WTC11 (cell line): ENCODE measurements at regions not wholly inside any gene's neighbourhood (a gene's known extent, or its start where the extent isn't known, plus 50 kb on each side); places are given as distances from the start of the nearest gene placed in this dataset.

Experiments
- ATAC-seq: fragments of 200-7000 bp; cut with Tn5 transposase; 2 replicates; pipeline ENCODE4 v1.10.0; 2021; ENCODE audit warnings: mild to moderate bottlenecking, moderate library complexity
- CTCF ChIA-PET: fragments of 300-600 bp; sonication (Branson Sonifier 250); formaldehyde crosslinking; loops from one replicate; lab custom pipeline; 2021; ENCODE audit warnings: antibody characterized with exemption; lab: Charles Lee
- POLR2A ChIA-PET: fragments of 350-600 bp; sonication (Branson Sonifier 250); formaldehyde crosslinking; loops from one replicate; lab custom pipeline; 2021; ENCODE audit warnings: antibody characterized with exemption; lab: Charles Lee
- DNase-seq: peaks from one replicate; pipeline ENCODE4 v3.0.0; 2021; ENCODE audit warnings: low spot score
- H3K27ac Mint-ChIP-seq: 2 replicates; pipeline ENCODE4 v1.8.0; 2021; ENCODE audit warnings: mixed read lengths
- H3K27me3 Mint-ChIP-seq: 2 replicates; pipeline ENCODE4 v1.8.0; 2021; ENCODE audit warnings: low read depth, mild to moderate bottlenecking, moderate library complexity, mixed read lengths
- H3K36me3 Mint-ChIP-seq: 2 replicates; pipeline ENCODE4 v1.8.0; 2021; ENCODE audit warnings: mixed read lengths
- H3K4me1 Mint-ChIP-seq: 2 replicates; pipeline ENCODE4 v1.8.0; 2022; ENCODE audit warnings: mixed read lengths
- H3K4me3 Mint-ChIP-seq: 2 replicates; pipeline ENCODE4 v1.8.0; 2021; ENCODE audit warnings: mild to moderate bottlenecking, moderate library complexity, mixed read lengths
- H3K9me3 Mint-ChIP-seq: 2 replicates; pipeline ENCODE4 v1.8.0; 2021; ENCODE audit warnings: mixed read lengths
- ATF1 ChIP-seq: sonication (generic); formaldehyde crosslinking; IDR thresholded peaks from 2 replicates; pipeline ENCODE4 v1.8.1; 2023; ENCODE audit warnings: mild to moderate bottlenecking, moderate library complexity, missing genetic modification reagents
- ATF3 ChIP-seq: sonication (generic); formaldehyde crosslinking; conservative IDR thresholded peaks from 2 replicates; pipeline ENCODE4 v1.8.1; 2022; ENCODE audit warnings: mild to moderate bottlenecking, missing genetic modification reagents
- CBFB ChIP-seq: sonication (generic); formaldehyde crosslinking; IDR thresholded peaks from 2 replicates; pipeline ENCODE4 v1.8.1; 2022; ENCODE audit warnings: mild to moderate bottlenecking, low read depth, missing genetic modification reagents
- FOXP1 ChIP-seq: sonication (generic); formaldehyde crosslinking; IDR thresholded peaks from 2 replicates; pipeline ENCODE4 v1.8.0; 2022; ENCODE audit warnings: missing genetic modification reagents, mild to moderate bottlenecking, moderate library complexity, borderline replicate concordance
- FOXP4 ChIP-seq: sonication (generic); formaldehyde crosslinking; IDR thresholded peaks from 2 replicates; pipeline ENCODE4 v1.8.0; 2022; ENCODE audit warnings: mild to moderate bottlenecking, missing genetic modification reagents
- GRHL2 ChIP-seq: fragments of 250-450 bp; sonication (Bioruptor Pico); IDR thresholded peaks from 2 replicates; pipeline ENCODE4 v1.8.0; 2022; ENCODE audit warnings: mild to moderate bottlenecking, moderate library complexity; ENCODE audit not compliant: insufficient replicate concordance, severe bottlenecking
- HMGA2 ChIP-seq: fragments of 250-450 bp; sonication (Bioruptor Pico); IDR thresholded peaks from 2 replicates; pipeline ENCODE4 v1.4.0; 2021; ENCODE audit warnings: mild to moderate bottlenecking, moderate library complexity
- IRF1 ChIP-seq: sonication (generic); formaldehyde crosslinking; IDR thresholded peaks from 2 replicates; pipeline ENCODE4 v1.8.0; 2023; ENCODE audit warnings: missing genetic modification reagents
- IRF2 ChIP-seq: sonication (generic); formaldehyde crosslinking; IDR thresholded peaks from 2 replicates; pipeline ENCODE4 v1.8.0; 2022; ENCODE audit warnings: low read depth, missing genetic modification reagents, borderline replicate concordance
- MAX ChIP-seq: sonication (generic); formaldehyde crosslinking; IDR thresholded peaks from 2 replicates; pipeline ENCODE4 v1.8.0; 2022; ENCODE audit warnings: mild to moderate bottlenecking, missing genetic modification reagents
- NFE2L1 ChIP-seq: sonication (generic); formaldehyde crosslinking; IDR thresholded peaks from 2 replicates; pipeline ENCODE4 v1.8.1; 2023; ENCODE audit warnings: missing genetic modification reagents
- NFYB ChIP-seq: sonication (generic); formaldehyde crosslinking; conservative IDR thresholded peaks from 2 replicates; pipeline ENCODE4 v1.8.0; 2022; ENCODE audit warnings: low read depth, missing genetic modification reagents
- OVOL2 ChIP-seq: fragments of 250-450 bp; sonication (Bioruptor Pico); IDR thresholded peaks from 2 replicates; pipeline ENCODE4 v1.9.0; 2021; ENCODE audit warnings: mild to moderate bottlenecking, borderline replicate concordance
- RELA ChIP-seq: sonication (generic); formaldehyde crosslinking; IDR thresholded peaks from 2 replicates; pipeline ENCODE4 v1.8.1; 2022; ENCODE audit warnings: missing genetic modification reagents, mild to moderate bottlenecking, borderline replicate concordance
- SOX15 ChIP-seq: fragments of 250-450 bp; sonication (Bioruptor Pico); IDR thresholded peaks from 2 replicates; pipeline ENCODE4 v1.9.0; 2021; ENCODE audit warnings: mild to moderate bottlenecking
- TCF7 ChIP-seq: sonication (generic); formaldehyde crosslinking; IDR thresholded peaks from 2 replicates; pipeline ENCODE4 v1.8.0; 2022; ENCODE audit warnings: mild to moderate bottlenecking, low read depth, missing genetic modification reagents, moderate library complexity
- TEAD4 ChIP-seq: sonication (generic); formaldehyde crosslinking; IDR thresholded peaks from 2 replicates; pipeline ENCODE4 v1.8.0; 2022; ENCODE audit warnings: mild to moderate bottlenecking, missing genetic modification reagents
- ZNF317 ChIP-seq: sonication (generic); formaldehyde crosslinking; IDR thresholded peaks from 2 replicates; pipeline ENCODE4 v1.8.1; 2023; ENCODE audit warnings: low read depth, mild to moderate bottlenecking, moderate library complexity, missing genetic modification reagents, borderline replicate concordance
- ZNF425 ChIP-seq: fragments of 250-450 bp; sonication (Bioruptor Pico); conservative IDR thresholded peaks from 2 replicates; pipeline ENCODE4 v1.9.0; 2021; ENCODE audit warnings: mild to moderate bottlenecking
- ZNF671 ChIP-seq: fragments of 250-450 bp; sonication (Bioruptor Pico); IDR thresholded peaks from 2 replicates; pipeline ENCODE4 v1.8.0; 2021; ENCODE audit warnings: mild to moderate bottlenecking
- ZSCAN18 ChIP-seq: fragments of 250-450 bp; sonication (Bioruptor Pico); IDR thresholded peaks from 2 replicates; pipeline ENCODE4 v2.1.2; 2022; ENCODE audit warnings: mild to moderate bottlenecking, moderate library complexity

- no peak overlapping the region for H3K27ac Mint-ChIP-seq
- POLR2A ChIA-PET = no interaction called here
- H3K4me1 Mint-ChIP-seq = peaks cover 3% of the 10 kb centered on the region
- CTCF ChIA-PET = no interaction called here
- H3K9me3 Mint-ChIP-seq = peaks cover 56% of the 10 kb centered on the region
- no peak for DNase-seq
- peaks cover 31% of the 10 kb centered on the region for H3K36me3 Mint-ChIP-seq
- ATAC-seq = no peak
- TF ChIP-seq OVOL2 (no peak), IRF1 (CRISPR knock-in tag) (no peak), IRF2 (no peak)
- no peaks in the 10 kb centered on the region for H3K27me3 Mint-ChIP-seq
- H3K4me3 Mint-ChIP-seq = no peak overlapping the region
These were observed 970.6 kb downstream of the MRPL39 start for GRCh38 chr21:24636696-24637095.

- peaks cover 18% of the 10 kb centered on the region for H3K36me3 Mint-ChIP-seq
- TF ChIP-seq RELA (CRISPR knock-in tag) = no peak
- no peak for TF ChIP-seq TCF7 (CRISPR knock-in tag)
- no peak for TF ChIP-seq TEAD4 (CRISPR knock-in tag)
- no peak for TF ChIP-seq ZNF317 (CRISPR knock-in tag)
- TF ChIP-seq ATF3 (CRISPR knock-in tag) = no peak
- no peak for TF ChIP-seq ZNF425 (CRISPR knock-in tag)
- peak; percentile 94 for TF ChIP-seq HMGA2 (CRISPR knock-in tag)
- ChIA-PET CTCF (no interaction called here), POLR2A (no interaction called here)
- H3K27ac Mint-ChIP-seq = no peak overlapping the region
- H3K9me3 Mint-ChIP-seq = peaks cover 40% of the 10 kb centered on the region
- no peaks in the 10 kb centered on the region for H3K27me3 Mint-ChIP-seq
- DNase-seq = no peak
- no peak overlapping the region for H3K4me3 Mint-ChIP-seq
- peaks cover 3% of the 10 kb centered on the region for H3K4me1 Mint-ChIP-seq
- no peak for ATAC-seq
These were observed 972.5 kb downstream of the MRPL39 start for GRCh38 chr21:24634749-24635148.

- CTCF ChIA-PET = no interaction called here
- no peak overlapping the region for H3K27ac Mint-ChIP-seq
- H3K9me3 Mint-ChIP-seq = peaks cover 39% of the 10 kb centered on the region
- no peaks in the 10 kb centered on the region for H3K4me1 Mint-ChIP-seq
- H3K27me3 Mint-ChIP-seq = no peaks in the 10 kb centered on the region; the same call in 1 of the 2 replicates
- H3K36me3 Mint-ChIP-seq = peaks cover 13% of the 10 kb centered on the region
- no peak overlapping the region for H3K4me3 Mint-ChIP-seq
- ATAC-seq (no peak), DNase-seq (no peak)
- POLR2A ChIA-PET = no interaction called here
- TF ChIP-seq CBFB (CRISPR knock-in tag) (no peak), ZSCAN18 (CRISPR knock-in tag) (no peak), GRHL2 (CRISPR knock-in tag) (no peak), ATF1 (CRISPR knock-in tag) (no peak), RELA (CRISPR knock-in tag) (no peak), MAX (no peak), FOXP4 (CRISPR knock-in tag) (no peak), ZNF671 (no peak), ZNF425 (CRISPR knock-in tag) (no peak), SOX15 (CRISPR knock-in tag) (no peak), NFE2L1 (CRISPR knock-in tag) (no peak), FOXP1 (CRISPR knock-in tag) (no peak), NFYB (CRISPR knock-in tag) (no peak), IRF1 (CRISPR knock-in tag) (no peak)
These were observed 978.7 kb downstream of the MRPL39 start for GRCh38 chr21:24628536-24628935.
